Stimulated activated CD4-positive, alpha-beta T cell treated with anti-CD3 and anti-CD28 coated beads, Interleukin-15, amount 100 ng/mL, for 24 hours (primary cell): ENCODE measurements at regions not wholly inside any gene's neighbourhood (a gene's known extent, or its start where the extent isn't known, plus 50 kb on each side); places are given as distances from the start of the nearest gene placed in this dataset.

Experiments
- DNase-seq: peaks from one replicate; pipeline ENCODE4 v3.0.0-alpha.2; 2020

GRCh38 chr3:174675406-174675805, 183.7 kb upstream of the NAALADL2 start:
- DNase-seq, result no peak

- DNase-seq, result no peak
These were observed 177.3 kb upstream of the NAALADL2 start for GRCh38 chr3:174681784-174682183.

DNA sequence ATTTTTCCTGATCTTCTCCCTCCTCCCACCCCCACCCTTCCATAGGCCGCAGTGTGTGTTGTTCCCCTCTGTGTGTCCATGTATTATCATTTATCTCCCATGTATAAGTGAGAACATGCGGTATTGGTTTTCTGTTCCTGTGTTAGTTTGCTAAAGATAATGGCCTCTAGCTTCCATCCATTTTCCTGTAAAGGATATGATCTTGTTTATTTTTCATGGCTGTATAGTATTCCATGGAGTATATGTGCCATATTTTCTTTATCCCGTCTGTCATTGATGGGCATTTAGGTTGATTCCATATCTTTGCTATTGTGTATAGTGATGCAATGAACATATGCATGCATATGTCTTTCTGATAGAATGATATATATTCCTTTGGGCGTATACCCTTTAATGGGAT, 173.3 kb upstream of the NAALADL2 start:
- DNase-seq, result no peak

GRCh38 chr3:174697310-174697709, 161.8 kb upstream of the NAALADL2 start:
- no peak for DNase-seq

DNA sequence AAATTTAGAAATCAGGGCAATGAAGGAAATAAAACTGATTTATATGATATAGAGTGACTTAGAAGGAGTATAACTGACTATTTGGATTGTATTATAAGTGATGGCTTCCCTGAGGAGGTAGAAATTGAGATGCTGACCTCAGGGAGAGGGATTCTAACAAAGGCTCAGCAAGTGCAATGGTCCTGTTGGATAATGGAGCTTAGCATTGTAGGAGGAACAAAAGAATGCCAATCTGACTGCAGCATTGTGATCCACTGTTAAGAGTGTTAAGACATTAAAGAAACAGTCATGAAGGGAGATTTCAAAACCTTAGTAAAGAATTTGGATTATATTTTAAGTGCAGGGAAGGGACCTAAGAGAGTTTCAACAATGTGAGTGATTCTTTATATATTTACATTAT, 158.4 kb upstream of the NAALADL2 start:
- no peak for DNase-seq

GRCh38 chr3:174710612-174711011, 148.5 kb upstream of the NAALADL2 start:
- DNase-seq, result no peak

- DNase-seq, result no peak
These were observed 143.7 kb upstream of the NAALADL2 start for GRCh38 chr3:174715386-174715785.

- DNase-seq, result no peak
These were observed 142.1 kb upstream of the NAALADL2 start for GRCh38 chr3:174716956-174717505.

DNA sequence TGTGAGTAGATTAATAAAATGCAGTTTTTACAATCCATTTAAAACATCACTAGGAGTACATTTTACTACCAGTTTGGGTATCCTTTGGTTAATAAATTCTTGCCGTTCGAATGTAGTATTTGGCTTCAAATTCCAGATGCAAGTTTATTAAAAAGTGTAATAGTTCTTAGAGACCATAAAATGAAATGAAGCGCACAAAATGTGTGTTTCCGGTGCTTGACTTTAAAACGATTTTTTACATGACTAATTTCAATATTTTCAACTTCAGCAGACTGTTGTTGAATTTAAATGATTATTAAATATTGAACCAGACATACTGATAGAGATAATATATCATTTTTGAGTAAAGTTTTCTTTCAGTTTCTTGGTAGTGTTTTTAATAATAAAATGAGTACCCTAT, 138.4 kb upstream of the NAALADL2 start:
- no peak for DNase-seq

GRCh38 chr3:174725303-174725702, 133.8 kb upstream of the NAALADL2 start:
- no peak for DNase-seq

DNA sequence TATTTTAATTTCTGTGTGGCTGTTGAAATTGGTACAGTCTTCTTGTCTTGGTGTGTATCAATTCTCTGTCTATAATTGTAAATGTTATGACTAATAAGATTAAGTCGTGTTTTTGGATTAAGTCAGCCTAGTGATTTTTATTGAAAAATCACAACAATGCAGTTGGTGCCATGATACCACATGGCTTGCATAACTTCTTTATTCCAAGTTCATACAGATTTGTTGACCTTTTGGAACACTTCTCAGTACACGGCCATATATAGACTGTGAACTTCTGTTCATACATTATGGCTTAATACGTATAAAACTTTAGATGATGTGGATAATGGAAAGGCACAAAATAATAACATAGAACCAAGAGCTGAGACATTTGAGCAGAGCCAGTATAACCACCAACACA, 121.2 kb upstream of the NAALADL2 start:
- no peak for DNase-seq

- DNase-seq, result no peak
These were observed 110.0 kb upstream of the NAALADL2 start for GRCh38 chr3:174749143-174749542.

GRCh38 chr3:174755833-174756829, 103.0 kb upstream of the NAALADL2 start:
- DNase-seq, result no peak

DNA sequence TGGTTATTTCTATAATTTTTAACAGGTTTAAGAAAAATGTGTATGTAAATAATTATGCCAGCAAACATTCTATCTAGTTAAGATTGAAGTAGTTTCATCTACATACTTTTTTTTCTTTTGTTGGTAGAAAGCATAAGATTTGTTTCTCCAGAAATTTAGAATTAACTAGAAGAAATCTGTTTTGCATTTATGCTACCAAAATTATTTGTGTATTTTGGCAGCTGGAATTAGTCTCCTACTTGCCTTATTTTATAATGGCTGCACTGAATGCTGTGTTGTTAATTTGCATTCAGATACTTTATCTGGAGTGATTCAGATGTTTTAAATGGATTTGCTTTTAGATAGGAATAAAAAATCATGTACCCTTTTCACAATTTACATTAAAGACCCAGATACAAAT, 100.2 kb upstream of the NAALADL2 start:
- DNase-seq, result no peak

GRCh38 chr3:174767406-174767805, 91.7 kb upstream of the NAALADL2 start:
- DNase-seq, result no peak

DNA sequence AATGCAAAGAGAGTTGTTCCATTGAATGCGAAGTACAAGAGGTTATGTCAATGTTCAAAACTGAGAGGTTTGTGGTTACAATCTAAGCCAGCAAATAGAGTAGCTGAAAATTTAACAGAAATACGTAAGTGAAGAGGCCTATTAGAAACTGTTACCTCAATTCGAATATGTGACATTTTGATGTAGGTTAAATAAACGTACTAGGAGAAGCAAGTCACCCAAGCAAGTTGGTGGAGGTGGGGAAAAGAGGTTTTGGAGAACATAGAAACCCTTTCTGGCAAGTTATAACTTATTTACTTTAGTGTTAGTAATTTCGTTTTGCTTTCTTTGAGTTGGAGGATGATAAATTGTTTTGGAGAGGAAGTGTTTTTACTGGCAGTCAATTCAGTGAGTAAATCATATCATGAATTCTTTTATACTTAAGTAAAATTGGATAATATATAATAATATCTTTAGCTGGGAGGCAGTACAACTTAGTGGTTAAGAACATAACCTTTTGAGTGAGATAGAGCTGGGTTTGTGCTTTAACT, 91.2 kb upstream of the NAALADL2 start:
- no peak for DNase-seq

- DNase-seq, result no peak
These were observed 90.0 kb upstream of the NAALADL2 start for GRCh38 chr3:174769171-174769570.

DNA sequence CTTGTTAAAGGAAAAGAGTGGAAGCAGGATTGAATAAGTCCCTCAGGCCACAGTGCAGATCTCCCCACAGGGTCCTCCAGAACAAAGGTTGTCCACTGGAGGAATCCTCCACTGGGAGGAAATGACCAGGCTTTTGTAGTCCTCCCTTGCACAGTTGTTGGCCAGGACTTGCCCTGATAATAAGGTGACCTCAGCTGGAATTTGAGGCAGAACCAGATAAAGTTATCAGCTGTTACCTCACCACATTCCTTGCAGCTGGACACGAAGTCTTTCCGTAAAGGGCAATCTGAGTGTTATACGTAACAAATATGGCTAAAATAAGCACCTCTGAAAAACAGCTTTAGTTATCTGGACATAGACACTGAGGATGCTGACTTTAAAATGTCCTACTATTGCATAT, 83.5 kb upstream of the NAALADL2 start:
- DNase-seq, result no peak

DNA sequence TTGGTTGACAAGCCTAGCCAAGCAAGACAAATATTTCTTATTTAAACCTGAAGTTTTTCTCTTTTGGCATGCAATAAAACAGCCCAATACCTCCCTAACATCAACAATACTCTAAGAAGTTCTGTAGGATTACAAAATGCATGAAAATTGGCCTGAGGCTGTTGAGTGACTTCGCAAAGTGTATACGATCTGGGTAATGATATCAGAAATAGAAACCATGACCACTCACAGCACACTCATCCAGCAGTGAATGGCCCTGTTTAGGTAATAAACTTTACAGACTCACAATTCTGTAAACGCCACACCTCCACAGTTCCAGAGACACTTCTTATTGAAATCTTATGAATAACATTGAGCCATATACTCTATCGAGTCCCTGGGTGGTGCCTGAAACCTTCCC, 83.0 kb upstream of the NAALADL2 start:
- DNase-seq, result no peak

GRCh38 chr3:174776636-174777035, 82.5 kb upstream of the NAALADL2 start:
- DNase-seq, result no peak

DNA sequence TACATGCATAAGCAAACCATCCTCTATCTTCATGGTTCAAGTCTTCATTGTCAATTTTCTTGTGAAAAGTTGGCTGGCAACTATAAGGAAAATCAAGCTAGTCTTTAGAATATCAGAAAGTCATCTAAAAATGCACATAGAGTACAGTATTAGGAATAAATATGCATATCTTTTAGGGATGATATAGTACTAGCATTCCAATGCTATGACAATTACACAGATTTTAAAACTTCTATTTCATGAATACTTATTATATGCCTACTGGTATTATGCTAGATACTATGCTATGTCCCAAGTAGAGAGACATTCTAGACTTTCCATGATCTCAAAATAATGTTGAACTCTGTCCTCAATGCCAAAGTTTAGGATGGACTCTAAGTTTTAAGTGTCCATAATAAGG, 81.3 kb upstream of the NAALADL2 start:
- DNase-seq, result no peak

DNA sequence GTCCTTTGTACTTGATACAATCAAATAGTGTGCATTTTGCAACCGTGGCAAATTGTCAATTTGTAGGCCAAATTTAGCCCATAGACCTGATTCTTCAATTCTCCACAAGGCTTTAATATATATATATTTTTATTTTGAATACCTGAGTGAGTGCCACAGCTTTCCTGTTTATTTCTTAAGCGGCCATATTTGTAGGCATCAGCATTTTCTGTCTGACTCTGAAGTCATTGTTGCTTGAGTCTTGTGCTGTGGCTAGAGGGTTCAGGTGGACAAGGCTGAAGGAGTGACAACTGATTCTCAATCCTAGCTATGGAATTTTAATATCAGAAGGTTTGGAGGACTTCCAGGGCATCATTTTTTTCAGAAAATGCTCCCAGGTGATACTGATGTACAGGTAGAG, 75.6 kb upstream of the NAALADL2 start:
- DNase-seq, result no peak

DNA sequence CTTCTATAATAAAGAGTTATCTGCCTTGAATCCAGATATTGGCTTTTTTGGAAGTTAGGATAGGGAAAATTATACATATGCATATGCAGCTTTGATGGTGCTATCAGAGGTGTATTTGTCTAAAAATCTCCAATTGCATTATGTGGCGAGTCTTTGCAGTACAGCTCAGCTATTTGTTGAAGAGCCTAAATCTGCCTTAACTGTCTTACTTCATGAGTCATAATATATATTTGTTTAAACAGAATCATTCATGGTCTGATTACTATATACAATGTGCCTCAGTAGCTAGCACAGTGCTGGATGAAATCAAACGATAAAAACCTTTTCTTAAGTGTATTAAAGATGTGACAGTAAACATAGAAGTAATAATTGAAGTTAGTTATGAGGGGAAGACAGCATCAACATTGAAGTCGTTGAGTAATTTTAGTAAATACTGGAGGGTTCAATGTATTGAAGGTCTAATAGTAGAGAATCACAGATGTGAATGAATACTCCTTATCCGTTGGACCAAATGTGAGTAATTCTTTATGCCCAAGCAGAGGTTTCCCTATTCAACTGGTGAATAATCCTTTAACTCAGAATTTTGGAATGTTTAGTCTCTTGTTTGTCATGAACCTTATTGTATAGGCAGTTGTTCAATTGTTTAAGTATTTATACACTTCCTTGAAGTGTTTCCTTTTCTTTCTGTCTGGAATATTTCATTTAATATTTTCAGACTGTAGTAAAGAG, 74.8 kb upstream of the NAALADL2 start:
- DNase-seq, result no peak

GRCh38 chr3:174786825-174787224, 72.3 kb upstream of the NAALADL2 start:
- no peak for DNase-seq
